Ectodermal cell (in vitro differentiated cells): ENCODE measurements at regions not wholly inside any gene's neighbourhood (a gene's known extent, or its start where the extent isn't known, plus 50 kb on each side); places are given as distances from the start of the nearest gene placed in this dataset.

ENCODE experiments used
- H3K27ac ChIP-seq: 2 replicates; pipeline ENCODE4 v1.7.0; 2013; ENCODE audit warnings: mild to moderate bottlenecking, low read depth, low read length; ENCODE audit not compliant: insufficient read depth, poor library complexity, severe bottlenecking
- H3K27me3 ChIP-seq: 2 replicates; pipeline ENCODE4 v1.7.0; 2013; ENCODE audit warnings: mild to moderate bottlenecking, low read length; ENCODE audit not compliant: insufficient read depth, control insufficient read depth, poor library complexity, severe bottlenecking
- H3K36me3 ChIP-seq: one replicate; pipeline ENCODE4 v1.7.0; 2013; ENCODE audit warnings: low read length; ENCODE audit not compliant: control insufficient read depth, insufficient read depth
- H3K4me1 ChIP-seq: one replicate; pipeline ENCODE4 v1.7.0; 2013; ENCODE audit warnings: low read length; ENCODE audit not compliant: control insufficient read depth, insufficient read depth
- H3K4me3 ChIP-seq: 2 replicates; pipeline ENCODE4 v1.7.0; 2013; ENCODE audit warnings: low read depth, low read length, control low read depth; ENCODE audit not compliant: insufficient read depth
- H3K9me3 ChIP-seq: 2 replicates; pipeline ENCODE4 v1.7.0; 2013; ENCODE audit warnings: mild to moderate bottlenecking, low read length, moderate library complexity; ENCODE audit not compliant: control insufficient read depth
- WGBS, 2 experiments: methylation state at CpG; one replicate each; pipeline ENCODE4 v1.1.7; 2013; ENCODE audit warnings: missing lambda C conversion rate in 2 of 2; 5-methylcytosine and 5-hydroxymethylcytosine counted together

- WGBS, 2 experiments: 95 to 98% methylated on average over 4 of the region's 4 CpGs
- H3K4me1 ChIP-seq: no peaks in the 10 kb centered on the region
- no peaks in the 10 kb centered on the region for H3K27me3 ChIP-seq
- H3K9me3 ChIP-seq: no peaks in the 10 kb centered on the region
- no peaks in the 10 kb centered on the region for H3K36me3 ChIP-seq
- no peak overlapping the region for H3K27ac ChIP-seq
- H3K4me3 ChIP-seq: no peak overlapping the region
Measured at GRCh38 chr4:174036576-174036975, 246.9 kb downstream of the FBXO8 start.

- WGBS, 2 experiments: 67 to 77% methylated on average over 2 of the region's 2 CpGs
Measured at GRCh38 chr4:174036111-174036510, 247.4 kb downstream of the FBXO8 start.

GRCh38 chr4:174023641-174024040 is 259.8 kb downstream of the FBXO8 start:
- Histone ChIP-seq H3K27me3 (no peaks in the 10 kb centered on the region), H3K36me3 (no peaks in the 10 kb centered on the region), H3K4me1 (no peaks in the 10 kb centered on the region), H3K9me3 (no peaks in the 10 kb centered on the region), H3K4me3 (no peak overlapping the region), H3K27ac (no peak overlapping the region)
- WGBS, 2 experiments: 44 to 45% methylated on average over 2 of the region's 2 CpGs

More at GRCh38 chr4:174036111-174036510, 247.4 kb downstream of the FBXO8 start:
- Histone ChIP-seq H3K27me3 (no peaks in the 10 kb centered on the region), H3K4me1 (no peaks in the 10 kb centered on the region), H3K9me3 (no peaks in the 10 kb centered on the region), H3K4me3 (no peak overlapping the region), H3K27ac (no peak overlapping the region), H3K36me3 (no peaks in the 10 kb centered on the region)

GRCh38 chr4:174018236-174018635 is 265.2 kb downstream of the FBXO8 start:
- no peaks in the 10 kb centered on the region for H3K4me1 ChIP-seq
- 91 to 92% methylated on average over 7 of the region's 7 CpGs for WGBS, 2 experiments
- H3K36me3 ChIP-seq: no peaks in the 10 kb centered on the region
- H3K27ac ChIP-seq: no peak overlapping the region
- no peak overlapping the region for H3K4me3 ChIP-seq
- no peaks in the 10 kb centered on the region for H3K27me3 ChIP-seq
- H3K9me3 ChIP-seq: no peaks in the 10 kb centered on the region

- Histone ChIP-seq H3K4me1 (no peaks in the 10 kb centered on the region), H3K9me3 (no peaks in the 10 kb centered on the region), H3K27ac (no peak overlapping the region), H3K4me3 (no peak overlapping the region), H3K27me3 (no peaks in the 10 kb centered on the region), H3K36me3 (no peaks in the 10 kb centered on the region)
- 87 to 90% methylated on average over 2 of the region's 2 CpGs for WGBS, 2 experiments
Measured at GRCh38 chr4:174016251-174016650, 267.2 kb downstream of the FBXO8 start.

- Histone ChIP-seq H3K4me3 (no peak overlapping the region), H3K36me3 (no peaks in the 10 kb centered on the region), H3K27ac (no peak overlapping the region), H3K4me1 (no peaks in the 10 kb centered on the region), H3K9me3 (no peaks in the 10 kb centered on the region), H3K27me3 (no peaks in the 10 kb centered on the region)
Measured at GRCh38 chr4:174012886-174013259, 270.6 kb downstream of the FBXO8 start.

- Histone ChIP-seq H3K27me3 (no peaks in the 10 kb centered on the region), H3K27ac (no peak overlapping the region), H3K4me3 (no peak overlapping the region), H3K36me3 (no peaks in the 10 kb centered on the region), H3K4me1 (no peaks in the 10 kb centered on the region), H3K9me3 (no peaks in the 10 kb centered on the region)
- 95 to 96% methylated on average over 3 to 4 of the region's 4 CpGs for WGBS, 2 experiments
Measured at GRCh38 chr4:174012135-174012885, 271.2 kb downstream of the FBXO8 start.

GRCh38 chr4:174010547-174010946 is 272.9 kb downstream of the FBXO8 start:
- H3K4me3 ChIP-seq: no peak overlapping the region
- no peaks in the 10 kb centered on the region for H3K4me1 ChIP-seq
- 82 to 88% methylated on average over 3 of the region's 3 CpGs for WGBS, 2 experiments
- H3K9me3 ChIP-seq: no peaks in the 10 kb centered on the region
- no peaks in the 10 kb centered on the region for H3K36me3 ChIP-seq
- H3K27me3 ChIP-seq: no peaks in the 10 kb centered on the region
- H3K27ac ChIP-seq: no peak overlapping the region

GRCh38 chr4:174009686-174010451 is 273.6 kb downstream of the FBXO8 start:
- no peaks in the 10 kb centered on the region for H3K9me3 ChIP-seq
- no peaks in the 10 kb centered on the region for H3K36me3 ChIP-seq
- no peak overlapping the region for H3K27ac ChIP-seq
- H3K4me1 ChIP-seq: no peaks in the 10 kb centered on the region
- H3K27me3 ChIP-seq: no peaks in the 10 kb centered on the region
- WGBS, 2 experiments: 74 to 78% methylated on average over 3 of the region's 3 CpGs
- H3K4me3 ChIP-seq: no peak overlapping the region

- Histone ChIP-seq H3K36me3 (no peaks in the 10 kb centered on the region), H3K4me1 (no peaks in the 10 kb centered on the region), H3K4me3 (no peak overlapping the region), H3K27ac (no peak overlapping the region), H3K27me3 (no peaks in the 10 kb centered on the region), H3K9me3 (no peaks in the 10 kb centered on the region)
- 90 to 95% methylated on average over 3 of the region's 3 CpGs for WGBS, 2 experiments
Measured at GRCh38 chr4:174005422-174005821, 278.0 kb downstream of the FBXO8 start.
